ENCODE measurements at regions not wholly inside any gene's neighbourhood (a gene's known extent, or its start where the extent isn't known, plus 50 kb on each side); places are given as distances from the start of the nearest gene placed in this dataset.

GRCh38 chr2:52668724-52669123 is 1098.9 kb upstream of the CHAC2 start (continued):
- TF ChIP-seq, protein P1, sequence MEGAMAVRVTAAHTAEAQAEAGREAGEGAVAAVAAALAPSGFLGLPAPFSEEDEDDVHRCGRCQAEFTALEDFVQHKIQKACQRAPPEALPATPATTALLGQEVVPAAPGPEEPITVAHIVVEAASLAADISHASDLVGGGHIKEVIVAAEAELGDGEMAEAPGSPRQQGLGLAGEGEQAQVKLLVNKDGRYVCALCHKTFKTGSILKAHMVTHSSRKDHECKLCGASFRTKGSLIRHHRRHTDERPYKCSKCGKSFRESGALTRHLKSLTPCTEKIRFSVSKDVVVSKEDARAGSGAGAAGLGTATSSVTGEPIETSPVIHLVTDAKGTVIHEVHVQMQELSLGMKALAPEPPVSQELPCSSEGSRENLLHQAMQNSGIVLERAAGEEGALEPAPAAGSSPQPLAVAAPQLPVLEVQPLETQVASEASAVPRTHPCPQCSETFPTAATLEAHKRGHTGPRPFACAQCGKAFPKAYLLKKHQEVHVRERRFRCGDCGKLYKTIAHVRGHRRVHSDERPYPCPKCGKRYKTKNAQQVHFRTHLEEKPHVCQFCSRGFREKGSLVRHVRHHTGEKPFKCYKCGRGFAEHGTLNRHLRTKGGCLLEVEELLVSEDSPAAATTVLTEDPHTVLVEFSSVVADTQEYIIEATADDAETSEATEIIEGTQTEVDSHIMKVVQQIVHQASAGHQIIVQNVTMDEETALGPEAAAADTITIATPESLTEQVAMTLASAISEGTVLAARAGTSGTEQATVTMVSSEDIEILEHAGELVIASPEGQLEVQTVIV (IDR thresholded peaks at IDR 0.05; ENCODE audit: borderline replicate concordance, partially characterized antibody): no peak
- TF ChIP-seq, protein P2, sequence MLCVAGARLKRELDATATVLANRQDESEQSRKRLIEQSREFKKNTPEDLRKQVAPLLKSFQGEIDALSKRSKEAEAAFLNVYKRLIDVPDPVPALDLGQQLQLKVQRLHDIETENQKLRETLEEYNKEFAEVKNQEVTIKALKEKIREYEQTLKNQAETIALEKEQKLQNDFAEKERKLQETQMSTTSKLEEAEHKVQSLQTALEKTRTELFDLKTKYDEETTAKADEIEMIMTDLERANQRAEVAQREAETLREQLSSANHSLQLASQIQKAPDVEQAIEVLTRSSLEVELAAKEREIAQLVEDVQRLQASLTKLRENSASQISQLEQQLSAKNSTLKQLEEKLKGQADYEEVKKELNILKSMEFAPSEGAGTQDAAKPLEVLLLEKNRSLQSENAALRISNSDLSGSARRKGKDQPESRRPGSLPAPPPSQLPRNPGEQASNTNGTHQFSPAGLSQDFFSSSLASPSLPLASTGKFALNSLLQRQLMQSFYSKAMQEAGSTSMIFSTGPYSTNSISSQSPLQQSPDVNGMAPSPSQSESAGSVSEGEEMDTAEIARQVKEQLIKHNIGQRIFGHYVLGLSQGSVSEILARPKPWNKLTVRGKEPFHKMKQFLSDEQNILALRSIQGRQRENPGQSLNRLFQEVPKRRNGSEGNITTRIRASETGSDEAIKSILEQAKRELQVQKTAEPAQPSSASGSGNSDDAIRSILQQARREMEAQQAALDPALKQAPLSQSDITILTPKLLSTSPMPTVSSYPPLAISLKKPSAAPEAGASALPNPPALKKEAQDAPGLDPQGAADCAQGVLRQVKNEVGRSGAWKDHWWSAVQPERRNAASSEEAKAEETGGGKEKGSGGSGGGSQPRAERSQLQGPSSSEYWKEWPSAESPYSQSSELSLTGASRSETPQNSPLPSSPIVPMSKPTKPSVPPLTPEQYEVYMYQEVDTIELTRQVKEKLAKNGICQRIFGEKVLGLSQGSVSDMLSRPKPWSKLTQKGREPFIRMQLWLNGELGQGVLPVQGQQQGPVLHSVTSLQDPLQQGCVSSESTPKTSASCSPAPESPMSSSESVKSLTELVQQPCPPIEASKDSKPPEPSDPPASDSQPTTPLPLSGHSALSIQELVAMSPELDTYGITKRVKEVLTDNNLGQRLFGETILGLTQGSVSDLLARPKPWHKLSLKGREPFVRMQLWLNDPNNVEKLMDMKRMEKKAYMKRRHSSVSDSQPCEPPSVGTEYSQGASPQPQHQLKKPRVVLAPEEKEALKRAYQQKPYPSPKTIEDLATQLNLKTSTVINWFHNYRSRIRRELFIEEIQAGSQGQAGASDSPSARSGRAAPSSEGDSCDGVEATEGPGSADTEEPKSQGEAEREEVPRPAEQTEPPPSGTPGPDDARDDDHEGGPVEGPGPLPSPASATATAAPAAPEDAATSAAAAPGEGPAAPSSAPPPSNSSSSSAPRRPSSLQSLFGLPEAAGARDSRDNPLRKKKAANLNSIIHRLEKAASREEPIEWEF (IDR thresholded peaks at IDR 0.05; ENCODE audit: insufficient replicate concordance, low read depth, low read length): no peak
- no peak for TF ChIP-seq WRNIP1 (IDR thresholded peaks at IDR 0.05; ENCODE audit: borderline replicate concordance, low read depth, low read length)
- TF ChIP-seq FOXK2 (IDR thresholded peaks at IDR 0.05): no peak
- no peak for TF ChIP-seq STAT3 (IDR thresholded peaks at IDR 0.05; ENCODE audit: low read depth, low read length)
- TF ChIP-seq TARDBP (IDR thresholded peaks at IDR 0.05; ENCODE audit: borderline replicate concordance): no peak
- no peak for TF ChIP-seq RAD51 (IDR thresholded peaks at IDR 0.05)
- no peak for TF ChIP-seq BCLAF1 (IDR thresholded peaks at IDR 0.05)
- no peak for TF ChIP-seq PAX5 (IDR thresholded peaks at IDR 0.05; ENCODE audit: borderline replicate concordance, low read depth, low read length)
- TF ChIP-seq YY1 (IDR thresholded peaks at IDR 0.05; ENCODE audit: low read depth, low read length): no peak
- no peak for TF ChIP-seq STAT1 (conservative IDR thresholded peaks at IDR 0.05)
